DMS114 treated with DMSO at 0.1 percent for 48 hours (cell line): ENCODE measurements at regions not wholly inside any gene's neighbourhood (a gene's known extent, or its start where the extent isn't known, plus 50 kb on each side); places are given as distances from the start of the nearest gene placed in this dataset.
"Not testable (repeated sequence)": the region's sequence is repeated elsewhere in the genome, so short reads cannot be mapped to it uniquely, and the experiment has no call there.

ENCODE experiments used
- DNase-seq: peaks from one replicate; lab custom pipeline; 2025; ENCODE audit not compliant: unreplicated experiment; lab: John Stamatoyannopoulos, UW

GRCh38 chr3:153889905-153890334, 231.3 kb upstream of the ARHGEF26 start:
- DNase-seq = no peak

DNA sequence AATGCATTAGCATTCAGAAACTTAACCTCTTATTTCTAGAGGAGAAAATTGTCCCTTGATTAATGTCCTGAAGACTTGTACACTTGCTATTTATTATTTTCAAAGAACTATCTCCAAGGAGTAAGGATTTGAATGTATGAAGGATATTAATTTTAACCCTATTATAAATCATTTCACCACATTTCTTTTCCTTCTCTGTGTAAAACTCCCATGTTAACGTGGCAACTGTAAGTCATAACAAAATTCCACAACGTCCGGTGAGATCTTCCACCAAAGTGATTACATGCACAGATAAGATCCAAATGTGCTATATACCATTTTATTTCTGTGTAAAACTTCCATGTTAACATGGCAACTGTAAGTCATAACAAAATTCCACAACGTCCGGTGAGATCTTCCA, 229.1 kb upstream of the ARHGEF26 start:
- no peak for DNase-seq

- DNase-seq = no peak
Measured at GRCh38 chr3:153894857-153895256, 226.3 kb upstream of the ARHGEF26 start.

GRCh38 chr3:153896197-153896596, 225.0 kb upstream of the ARHGEF26 start:
- DNase-seq = no peak

GRCh38 chr3:153897025-153897723, 224.0 kb upstream of the ARHGEF26 start:
- DNase-seq = no peak

GRCh38 chr3:153897842-153898241, 223.3 kb upstream of the ARHGEF26 start:
- DNase-seq = no peak

DNA sequence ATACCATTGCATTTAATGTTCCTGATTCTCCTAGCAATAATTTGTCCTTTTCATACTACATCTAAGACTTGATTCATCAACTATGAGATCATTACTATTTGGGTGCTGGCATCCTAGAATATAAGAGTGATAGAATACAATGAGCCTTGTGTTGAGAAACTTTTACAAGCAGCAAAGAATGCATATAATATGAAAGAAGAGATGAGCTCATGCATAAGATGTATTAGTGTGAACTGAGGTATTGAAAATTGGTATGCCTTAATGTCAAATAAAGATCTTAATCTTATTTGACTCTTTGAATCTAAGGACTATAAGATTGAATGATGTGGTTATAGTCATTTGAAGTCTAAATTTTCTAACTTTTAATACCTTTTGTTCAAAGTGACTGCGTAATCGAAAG, 220.0 kb upstream of the ARHGEF26 start:
- DNase-seq = no peak

DNA sequence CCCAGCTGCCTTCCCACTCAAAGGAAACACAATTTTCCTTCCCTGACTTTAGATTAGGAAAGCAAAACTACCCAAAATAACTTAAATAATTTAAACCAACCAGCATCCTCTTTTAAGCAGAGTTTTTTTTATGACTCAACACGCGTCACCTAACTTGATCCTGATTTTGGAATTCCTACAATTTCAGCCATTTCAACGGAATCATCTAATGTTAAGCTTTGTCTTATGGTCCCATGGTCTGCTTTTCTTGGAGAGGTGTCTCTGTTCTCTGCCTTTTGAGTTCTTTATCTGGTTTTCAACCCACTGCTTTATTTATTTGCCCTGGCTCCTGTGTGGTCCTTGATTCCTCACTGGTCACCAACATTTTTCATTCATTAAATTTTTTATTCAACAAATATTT, 219.2 kb upstream of the ARHGEF26 start:
- no peak for DNase-seq

- DNase-seq = no peak
Measured at GRCh38 chr3:153903430-153903829, 217.8 kb upstream of the ARHGEF26 start.

DNA sequence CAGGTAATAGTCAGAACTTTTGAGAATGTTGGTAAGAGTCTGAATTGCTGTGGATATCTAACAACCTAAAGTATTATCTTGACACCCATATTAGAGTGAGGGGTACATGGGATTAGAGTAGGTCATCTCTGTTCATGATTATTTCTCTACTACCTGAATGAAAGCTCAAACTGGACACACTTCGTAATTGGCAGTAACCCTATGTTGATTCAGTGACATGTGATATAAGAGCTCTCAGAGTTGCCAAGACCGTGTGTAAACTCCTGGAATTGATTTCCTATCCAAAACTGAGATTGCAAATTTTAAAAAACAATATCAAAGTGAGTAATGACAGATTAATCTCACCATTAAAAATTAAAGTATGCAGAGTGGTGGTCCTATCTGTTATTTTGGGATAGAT, 214.8 kb upstream of the ARHGEF26 start:
- no peak for DNase-seq

GRCh38 chr3:153910387-153910786, 210.8 kb upstream of the ARHGEF26 start:
- DNase-seq = no peak

DNA sequence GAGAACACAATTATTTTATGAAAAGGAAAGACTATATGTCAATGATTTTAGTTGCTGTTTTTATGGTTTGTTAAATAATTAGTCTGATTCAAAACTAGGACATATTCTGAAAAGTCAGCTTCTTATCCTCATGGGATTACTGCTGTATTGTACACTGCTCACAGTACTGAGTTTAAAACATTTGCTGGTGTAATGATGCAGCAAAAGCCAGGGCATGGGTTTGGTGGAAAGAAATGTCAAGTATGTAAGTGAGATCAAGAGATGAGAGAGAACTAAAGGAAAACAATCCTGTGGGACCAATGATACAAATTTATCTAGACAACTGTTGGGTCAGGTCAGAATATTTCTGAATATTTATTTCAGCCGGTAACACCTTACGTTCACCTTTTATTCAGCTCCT, 210.1 kb upstream of the ARHGEF26 start:
- DNase-seq = no peak

DNA sequence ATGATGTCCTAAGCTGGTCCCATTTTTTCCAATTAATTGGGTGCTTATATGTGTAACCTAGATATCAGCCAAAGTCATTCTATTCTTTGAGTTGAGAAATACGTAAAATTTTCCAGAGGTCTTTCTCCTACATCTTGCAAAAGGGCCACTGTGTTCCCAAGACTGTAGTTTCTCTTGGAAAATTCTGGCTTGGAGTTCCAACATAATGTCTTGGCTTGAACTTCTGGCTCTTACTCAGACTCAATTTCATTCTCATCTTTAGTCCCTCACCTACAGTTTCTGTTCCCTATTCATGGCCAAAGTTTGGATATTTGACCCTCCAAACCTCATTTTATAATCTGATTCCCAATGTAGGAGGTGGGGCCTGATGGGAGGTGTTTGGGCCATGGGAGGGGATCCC, 201.4 kb upstream of the ARHGEF26 start:
- DNase-seq = no peak

- no peak for DNase-seq
Measured at GRCh38 chr3:153921826-153922225, 199.4 kb upstream of the ARHGEF26 start.

- no peak for DNase-seq
Measured at GRCh38 chr3:153925841-153926514, 195.2 kb upstream of the ARHGEF26 start.

DNA sequence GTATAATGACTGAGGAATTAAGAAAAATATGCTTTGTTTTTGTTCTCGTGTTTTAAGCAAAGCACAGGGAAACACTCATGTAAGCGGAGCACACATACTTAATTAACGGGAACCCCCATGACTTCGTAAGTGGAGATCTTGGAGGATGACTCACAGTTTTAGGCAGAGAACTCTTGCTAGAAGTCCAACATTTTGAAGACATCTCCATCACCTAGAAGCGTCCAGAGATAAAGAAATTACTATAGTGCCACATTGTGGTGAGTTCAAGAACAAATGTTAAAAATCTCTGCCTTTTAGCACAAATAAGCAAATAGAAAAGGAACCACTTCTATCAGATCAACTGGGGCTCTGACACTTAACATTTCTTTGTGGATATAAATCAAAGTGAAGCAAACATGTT, 194.1 kb upstream of the ARHGEF26 start:
- no peak for DNase-seq

DNA sequence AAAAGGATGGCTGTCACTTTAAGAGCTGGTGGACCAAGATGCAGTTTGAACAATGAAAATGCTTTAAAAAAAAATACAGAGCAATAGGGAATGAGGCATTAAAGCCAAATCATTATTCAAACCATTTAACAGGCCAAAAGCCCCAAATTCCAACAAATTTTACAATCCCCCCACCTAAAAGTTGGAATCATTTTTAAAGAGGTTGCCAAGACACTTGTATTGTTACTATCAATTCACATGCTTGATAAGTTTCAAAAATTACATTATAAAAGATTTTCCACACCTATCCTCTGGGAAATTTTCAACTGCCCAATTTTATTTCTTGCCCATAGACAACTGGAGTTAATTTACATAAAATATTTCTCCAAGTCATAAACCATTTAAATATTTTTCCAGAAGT, 192.3 kb upstream of the ARHGEF26 start:
- no peak for DNase-seq

DNA sequence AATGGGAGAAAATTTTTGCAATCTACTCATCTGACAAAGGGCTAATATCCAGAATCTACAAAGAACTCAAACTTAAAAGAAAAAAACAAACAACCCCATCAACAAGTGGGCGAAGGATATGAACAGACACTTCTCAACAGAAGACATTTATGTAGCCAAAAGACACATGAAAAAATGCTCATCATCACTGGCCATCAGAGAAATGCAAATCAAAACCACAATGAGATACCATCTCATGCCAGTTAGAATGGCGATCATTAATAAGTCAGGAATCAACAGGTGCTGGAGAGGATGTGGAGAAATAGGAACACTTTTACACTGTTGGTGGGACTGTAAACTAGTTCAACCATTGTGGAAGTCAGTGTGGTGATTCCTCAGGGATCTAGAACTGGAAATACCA, 187.7 kb upstream of the ARHGEF26 start:
- not testable (repeated sequence) for DNase-seq

GRCh38 chr3:153944084-153944483, 177.1 kb upstream of the ARHGEF26 start:
- no peak for DNase-seq

- DNase-seq = no peak
Measured at GRCh38 chr3:153951276-153951675, 169.9 kb upstream of the ARHGEF26 start.

- no peak for DNase-seq
Measured at GRCh38 chr3:153952091-153952490, 169.1 kb upstream of the ARHGEF26 start.

DNA sequence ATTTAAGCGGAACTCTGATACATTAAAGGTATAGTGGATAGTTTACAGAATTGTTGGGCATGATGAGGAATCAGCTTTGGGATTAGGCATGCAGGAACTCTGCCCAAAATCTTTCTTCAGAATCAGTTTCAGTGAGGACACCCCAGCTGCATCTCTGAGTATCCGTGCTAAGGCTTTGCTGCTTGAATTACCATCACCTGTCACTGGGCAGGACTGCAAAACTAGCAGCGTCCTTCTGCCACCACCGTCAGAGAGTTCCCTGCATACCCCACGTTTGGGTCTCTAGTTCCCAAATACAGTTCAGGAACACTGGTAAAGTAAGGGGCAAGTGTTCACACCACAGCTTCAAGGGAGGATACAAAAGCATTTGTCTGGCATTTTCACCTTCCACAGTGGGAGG, 164.6 kb upstream of the ARHGEF26 start:
- DNase-seq = no peak

GRCh38 chr3:153957421-153957820, 163.8 kb upstream of the ARHGEF26 start:
- DNase-seq = no peak
